AG08395 (cell line): ENCODE measurements at regions not wholly inside any gene's neighbourhood (a gene's known extent, or its start where the extent isn't known, plus 50 kb on each side); places are given as distances from the start of the nearest gene placed in this dataset.
A peak's percentile ranks its signal among the peaks of the same experiment; 100 is the strongest.

Experiments used
- DNase-seq: peaks from one replicate; pipeline ENCODE4 v3.0.0; 2012; ENCODE audit warnings: mixed read lengths, low spot score

- no peak for DNase-seq
Measured at GRCh38 chr10:6305401-6306321, 102.9 kb downstream of the PFKFB3 start.

- DNase-seq, result no peak
Measured at GRCh38 chr10:6306917-6307316, 104.2 kb downstream of the PFKFB3 start.

DNA sequence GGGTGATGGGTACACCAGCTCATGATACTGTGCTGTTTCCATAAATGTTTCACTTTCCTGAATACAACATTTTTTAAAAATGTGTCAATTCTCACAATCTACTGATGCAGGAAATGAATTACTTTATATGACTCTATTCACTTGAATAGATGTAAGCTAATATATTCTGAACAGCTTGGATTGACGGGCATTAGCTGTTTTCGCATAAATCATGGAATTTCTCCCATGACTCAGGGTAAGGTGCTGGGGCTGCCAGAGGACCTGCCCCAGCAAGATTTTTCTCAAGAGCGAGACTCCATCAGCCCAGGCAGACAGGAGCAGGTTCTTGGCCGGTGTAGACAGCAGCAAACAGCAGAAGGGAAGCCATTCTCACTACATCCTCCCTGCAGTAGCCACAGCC lies 107.1 kb downstream of the PFKFB3 start:
- DNase-seq, result no peak

- DNase-seq, result no peak
Measured at GRCh38 chr10:6310977-6311376, 108.2 kb downstream of the PFKFB3 start.

DNA sequence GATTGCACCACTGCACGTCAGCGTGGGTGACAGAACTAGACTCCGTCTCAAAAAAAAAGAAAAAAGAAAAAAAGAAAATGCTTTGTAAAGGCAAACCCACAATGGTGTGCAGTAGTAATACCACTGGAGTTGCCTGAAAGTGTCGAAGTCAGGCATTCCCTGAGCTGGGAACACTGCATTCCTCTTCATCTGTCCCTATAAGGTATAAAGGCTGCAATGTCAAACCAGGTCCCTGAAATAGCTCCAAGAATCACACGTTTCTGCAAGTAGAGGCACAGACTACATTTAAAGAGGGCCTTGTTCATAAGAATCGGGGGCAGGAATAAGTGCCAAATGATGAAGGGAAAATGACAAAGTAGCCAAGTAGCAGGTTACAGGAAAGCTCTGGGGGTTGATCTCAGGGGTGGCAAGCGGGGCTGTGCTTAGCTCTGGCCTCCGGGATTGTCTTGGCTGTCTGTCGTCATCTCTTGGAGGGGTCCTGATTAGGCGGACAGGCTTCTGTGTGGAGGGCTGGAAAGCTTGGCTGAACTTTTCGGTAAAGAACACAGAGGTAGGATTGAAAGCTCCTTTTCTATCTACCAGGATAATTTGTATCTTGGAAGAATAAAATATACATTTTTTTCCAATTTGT lies 109.1 kb downstream of the PFKFB3 start:
- DNase-seq, result no peak

DNA sequence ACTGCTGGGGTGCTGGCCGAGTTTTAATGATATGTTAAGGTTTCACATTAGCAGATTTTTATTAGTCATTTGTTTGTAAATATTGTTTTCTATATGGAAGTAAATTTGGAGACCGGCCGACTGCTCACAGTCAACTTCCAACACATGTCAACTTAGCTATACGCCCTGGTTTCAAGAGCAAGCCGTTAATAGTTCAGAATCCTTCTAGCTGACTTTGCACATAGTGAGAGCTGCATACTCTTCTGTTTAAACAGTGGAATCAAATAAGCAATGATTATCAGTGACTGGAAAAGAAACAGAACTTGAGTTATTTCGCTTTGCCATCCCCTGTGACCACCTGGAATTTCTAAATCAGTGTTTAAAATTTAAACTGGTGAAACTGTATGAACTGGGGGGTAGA lies 109.9 kb downstream of the PFKFB3 start:
- no peak for DNase-seq

- peak; percentile 49 for DNase-seq
Measured at GRCh38 chr10:6313111-6313895, 110.6 kb downstream of the PFKFB3 start.

DNA sequence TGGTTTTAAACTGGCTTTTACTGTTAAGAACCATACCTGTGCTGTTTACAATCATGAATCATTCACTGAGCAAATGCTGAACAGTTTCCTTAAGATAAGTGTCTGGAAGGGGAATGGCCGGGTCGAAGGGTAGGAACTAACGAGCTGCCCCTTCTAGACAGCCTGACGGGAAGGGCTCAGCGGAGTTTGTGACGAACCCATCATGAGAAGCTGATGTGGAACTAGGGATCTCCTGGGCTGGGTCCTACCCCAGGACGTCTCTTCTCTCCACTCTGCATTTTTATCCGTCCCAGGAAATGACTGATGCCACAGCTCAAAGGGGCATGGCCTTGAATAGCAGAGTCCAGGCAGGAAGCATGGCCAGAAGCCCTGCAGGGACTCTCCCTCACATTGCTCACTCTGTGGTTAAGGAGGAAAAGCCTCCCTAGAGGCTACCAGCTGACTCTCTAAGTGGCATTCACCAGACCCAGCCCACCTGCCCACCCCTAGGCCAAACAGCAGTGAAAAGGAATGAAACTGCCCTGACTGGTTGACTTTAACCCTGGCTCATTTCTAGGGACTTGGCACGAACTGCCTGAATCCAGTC lies 112.0 kb downstream of the PFKFB3 start:
- DNase-seq, result no peak

DNA sequence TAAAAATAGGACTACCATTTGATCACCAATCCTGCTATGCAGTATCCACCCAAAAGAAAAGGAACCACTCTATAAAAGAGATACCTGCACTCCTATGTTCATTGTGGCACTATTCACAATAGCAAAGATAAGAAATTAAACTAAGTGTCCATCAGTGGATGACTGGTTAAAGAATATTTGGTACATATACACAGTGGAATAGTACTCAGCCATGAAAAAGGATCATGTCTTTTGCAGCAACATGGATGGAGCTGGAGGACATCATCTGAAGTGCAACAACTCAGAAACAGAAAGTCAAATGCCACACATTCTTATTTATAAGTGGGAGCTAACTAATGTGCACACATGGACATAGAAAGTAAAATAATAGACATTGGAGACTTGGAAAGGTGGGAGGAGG lies 116.4 kb downstream of the PFKFB3 start:
- DNase-seq, result no peak

- DNase-seq, result no peak
Measured at GRCh38 chr10:6320320-6321010, 117.7 kb downstream of the PFKFB3 start.

GRCh38 chr10:6321880-6322279 lies 119.1 kb downstream of the PFKFB3 start:
- peak; percentile 56 for DNase-seq

DNA sequence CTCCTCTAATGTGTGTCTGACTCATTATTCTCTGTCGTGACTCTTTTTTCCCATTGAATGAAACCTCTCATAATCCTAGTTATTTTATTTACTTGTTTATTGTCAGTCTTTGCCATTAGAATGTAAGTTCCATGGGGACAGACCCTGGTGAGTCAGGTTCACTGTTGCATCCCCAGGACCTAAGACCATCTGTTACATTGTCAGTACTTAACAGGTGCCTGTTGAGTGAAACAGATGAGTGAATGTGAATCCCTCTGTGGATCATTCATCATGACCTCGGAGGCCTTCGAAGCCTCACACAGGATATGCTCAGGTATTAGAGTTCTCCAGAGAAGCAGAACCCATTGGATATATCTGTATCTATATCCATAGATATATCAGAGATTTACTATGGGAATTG lies 120.1 kb downstream of the PFKFB3 start:
- no peak for DNase-seq

GRCh38 chr10:6327961-6328698 lies 125.4 kb downstream of the PFKFB3 start:
- DNase-seq, result no peak

DNA sequence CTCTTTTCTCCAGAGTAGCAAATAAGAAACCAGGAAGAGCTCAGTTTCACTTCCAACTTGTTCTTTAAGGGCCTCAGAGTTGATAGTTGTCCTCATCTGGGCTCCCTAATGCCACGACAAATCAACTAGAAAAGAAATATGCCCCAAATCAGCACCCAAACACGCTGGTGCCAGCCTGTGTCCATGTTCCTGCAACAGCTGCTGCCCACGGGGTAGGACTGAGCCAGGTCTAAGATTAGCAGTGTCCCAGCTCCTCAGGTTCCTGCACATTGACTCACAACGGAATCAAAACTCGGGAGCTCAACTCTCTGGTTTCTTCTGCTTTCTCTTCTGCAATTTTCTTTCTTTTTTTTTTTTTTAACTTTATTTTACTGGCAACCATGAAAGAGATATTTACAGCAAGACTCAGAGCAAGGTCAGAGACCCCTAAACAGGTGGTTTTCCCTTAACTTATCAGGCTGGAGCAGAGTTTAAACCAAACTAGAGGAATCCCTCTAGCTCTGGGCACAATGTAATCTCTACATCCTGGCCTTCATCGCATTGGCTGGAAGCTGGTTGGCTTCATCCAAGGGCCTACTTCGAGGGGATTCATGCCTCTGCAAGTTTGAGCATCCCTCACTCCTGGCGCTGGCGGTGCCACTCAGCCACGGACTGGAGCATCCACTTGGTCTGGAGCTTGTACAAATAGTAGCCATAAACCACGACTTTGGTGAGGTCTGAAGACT lies 126.1 kb downstream of the PFKFB3 start:
- DNase-seq, result no peak

GRCh38 chr10:6333086-6333485 lies 130.4 kb downstream of the PFKFB3 start:
- DNase-seq, result no peak

- no peak for DNase-seq
Measured at GRCh38 chr10:6333973-6334372, 131.2 kb downstream of the PFKFB3 start.

- no peak for DNase-seq
Measured at GRCh38 chr10:6336016-6336415, 133.3 kb downstream of the PFKFB3 start.

DNA sequence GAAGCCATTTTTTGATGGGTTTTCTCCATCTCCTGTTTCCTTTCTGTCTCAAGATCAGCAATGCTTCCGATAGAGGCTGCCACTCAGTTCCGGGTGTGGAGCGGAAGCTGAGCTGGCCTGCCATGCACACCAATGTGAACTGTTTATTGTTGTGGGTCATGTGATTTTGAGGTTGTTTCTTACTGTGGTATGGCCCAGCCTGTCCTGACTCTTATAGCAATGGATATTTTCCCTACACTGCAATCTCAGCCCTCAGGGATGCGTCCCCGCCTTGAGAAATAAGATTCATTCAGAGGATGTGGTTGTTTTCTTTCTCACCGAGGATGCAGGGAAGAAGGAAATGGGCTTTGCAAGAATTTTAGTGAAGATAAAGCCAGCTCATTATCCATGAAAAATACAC lies 134.7 kb downstream of the PFKFB3 start:
- DNase-seq, result no peak

GRCh38 chr10:6338361-6338760 lies 135.6 kb downstream of the PFKFB3 start:
- no peak for DNase-seq

DNA sequence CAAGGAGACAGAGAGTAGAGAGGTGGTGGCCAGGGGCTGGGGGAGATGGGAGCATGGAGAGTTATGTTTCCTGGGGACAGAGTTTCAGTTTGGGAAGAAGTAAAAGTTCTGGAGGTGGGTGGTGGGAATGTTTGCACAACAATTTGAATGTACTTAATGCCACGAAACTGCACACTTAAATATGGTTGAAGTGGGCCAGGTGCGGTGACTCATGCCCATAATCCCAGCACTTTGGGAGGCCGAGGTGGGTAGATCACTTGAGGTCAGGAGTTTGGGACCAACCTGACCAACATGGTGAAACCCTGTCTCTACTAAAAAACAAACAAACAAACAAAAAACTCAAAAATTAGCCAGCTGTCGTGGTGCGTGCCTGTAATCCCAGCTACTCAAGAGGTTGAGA lies 137.2 kb downstream of the PFKFB3 start:
- DNase-seq, result no peak
